RWPE1 (cell line): ENCODE measurements at regions not wholly inside any gene's neighbourhood (a gene's known extent, or its start where the extent isn't known, plus 50 kb on each side); places are given as distances from the start of the nearest gene placed in this dataset.
A peak's percentile ranks its signal among the peaks of the same experiment; 100 is the strongest.
"Not testable (repeated sequence)": the region's sequence is repeated elsewhere in the genome, so short reads cannot be mapped to it uniquely, and the experiment has no call there.

Experiments used
- CTCF ChIA-PET: fragments of 350-600 bp; sonication (Branson Sonifier 250); formaldehyde crosslinking; extraction: SDS; loops from one replicate; lab custom pipeline; 2021; lab: Yijun Ruan, JAX
- POLR2A ChIA-PET: fragments of 400-600 bp; formaldehyde crosslinking; extraction: SDS; loops from one replicate; lab custom pipeline; 2020; ENCODE audit warnings: antibody characterized with exemption; ENCODE audit not compliant: low non-redundant PET; lab: Yijun Ruan, JAX
- DNase-seq: peaks from one replicate; pipeline ENCODE4 v3.0.0; 2012; ENCODE audit warnings: low spot score
- H3K27ac ChIP-seq: fragments of 450-650 bp; 2 replicates; pipeline ENCODE4 v1.5.1; 2017
- CTCF ChIP-seq: fragments of 450-650 bp; conservative IDR thresholded peaks from 2 replicates; pipeline ENCODE4 v1.5.1; 2017; ENCODE audit warnings: low read depth, mild to moderate bottlenecking

- no peak for DNase-seq
- TF ChIP-seq CTCF: no peak
- ChIA-PET CTCF (interaction anchor here (0.6 kb wide), 1 partner anchor 308 kb away, joined by 3 read pairs; no protein-coding TSS in a partner anchor), POLR2A (no interaction called here)
- H3K27ac ChIP-seq: no peak overlapping the region
These were observed 54.4 kb downstream of the PRR18 start for GRCh38 chr6:166253778-166254204.

GRCh38 chr6:166253281-166253681 is 54.9 kb downstream of the PRR18 start:
- H3K27ac ChIP-seq: no peak overlapping the region
- TF ChIP-seq CTCF: no peak
- DNase-seq: peak; percentile 8
- ChIA-PET CTCF (interaction anchor here (0.6 to 0.7 kb wide), 3 partner anchors 12 to 418 kb away, joined by 3 to 4 read pairs (median 3); no protein-coding TSS in a partner anchor), POLR2A (interaction anchor here (0.6 kb wide), 1 partner anchor 68 kb away, joined by 3 read pairs; no protein-coding TSS in a partner anchor)

- POLR2A ChIA-PET: interaction anchor here (0.6 kb wide), 1 partner anchor 67 kb away, joined by 3 read pairs; no protein-coding TSS in a partner anchor
- CTCF ChIA-PET: interaction anchor here (0.6 to 0.7 kb wide), 3 partner anchors 11 to 419 kb away, joined by 3 to 4 read pairs (median 4); no protein-coding TSS in a partner anchor
- no peak for DNase-seq
- no peak overlapping the region for H3K27ac ChIP-seq
- no peak for TF ChIP-seq CTCF
These were observed 55.6 kb downstream of the PRR18 start for GRCh38 chr6:166252601-166253000.

- no peak for DNase-seq
- no peak overlapping the region for H3K27ac ChIP-seq
- ChIA-PET CTCF (interaction anchor here (0.6 kb wide), 1 partner anchor 30 kb away, joined by 4 read pairs; no protein-coding TSS in a partner anchor), POLR2A (no interaction called here)
- no peak for TF ChIP-seq CTCF
These were observed 56.5 kb downstream of the PRR18 start for GRCh38 chr6:166251655-166252054.

- no peak for TF ChIP-seq CTCF
- ChIA-PET CTCF (no interaction called here), POLR2A (no interaction called here)
- no peak for DNase-seq
- no peak overlapping the region for H3K27ac ChIP-seq
These were observed 57.0 kb downstream of the PRR18 start for GRCh38 chr6:166251211-166251610.

GRCh38 chr6:166249061-166249785 is 59.0 kb downstream of the PRR18 start:
- POLR2A ChIA-PET, H3K27ac ChIP-seq, CTCF ChIA-PET: not testable (repeated sequence)

GRCh38 chr6:166245148-166245547 is 63.0 kb downstream of the PRR18 start:
- CTCF ChIA-PET: no interaction called here
- no peak overlapping the region for H3K27ac ChIP-seq
- no peak for DNase-seq
- no peak for TF ChIP-seq CTCF
- POLR2A ChIA-PET: no interaction called here

More at GRCh38 chr6:166249061-166249785, 59.0 kb downstream of the PRR18 start:
- not testable (repeated sequence) for DNase-seq
